GM23248 (cell line): ENCODE measurements at regions not wholly inside any gene's neighbourhood (a gene's known extent, or its start where the extent isn't known, plus 50 kb on each side); places are given as distances from the start of the nearest gene placed in this dataset.

Experiments
- DNase-seq: peaks from one replicate; pipeline ENCODE4 v3.0.0-alpha.2; 2015
- H2AFZ ChIP-seq: fragments of 200-600 bp; sonication (generic); 2 replicates; pipeline ENCODE4 v1.6.1; 2016; ENCODE audit warnings: antibody characterized with exemption
- H3F3A ChIP-seq: fragments of 200-600 bp; sonication (generic); 2 replicates; pipeline ENCODE4 v1.6.1; 2016; ENCODE audit warnings: mild to moderate bottlenecking, antibody characterized with exemption, mixed run types; ENCODE audit not compliant: insufficient read depth
- H3K27ac ChIP-seq: fragments of 200-600 bp; sonication (generic); 2 replicates; pipeline ENCODE4 v1.5.1; 2016; ENCODE audit warnings: mild to moderate bottlenecking
- H3K27me3 ChIP-seq: fragments of 200-600 bp; sonication (generic); replicated peaks from 2 replicates; pipeline ENCODE4 v1.6.1; 2016; ENCODE audit warnings: mild to moderate bottlenecking; ENCODE audit not compliant: insufficient read depth
- H3K36me3 ChIP-seq: fragments of 200-600 bp; sonication (generic); 2 replicates; pipeline ENCODE4 v1.6.1; 2016; ENCODE audit warnings: low read depth, mild to moderate bottlenecking
- H3K4me1 ChIP-seq: fragments of 200-600 bp; sonication (generic); 2 replicates; pipeline ENCODE4 v1.6.1; 2016; ENCODE audit warnings: mild to moderate bottlenecking; ENCODE audit not compliant: insufficient read depth
- H3K4me2 ChIP-seq: fragments of 200-600 bp; sonication (generic); one replicate; pipeline ENCODE4 v1.6.1; 2016; ENCODE audit warnings: mild to moderate bottlenecking; ENCODE audit not compliant: unreplicated experiment
- H3K4me3 ChIP-seq: fragments of 200-600 bp; sonication (generic); 2 replicates; pipeline ENCODE4 v1.5.1; 2016; ENCODE audit warnings: mild to moderate bottlenecking
- H3K79me2 ChIP-seq: fragments of 200-600 bp; sonication (generic); 2 replicates; pipeline ENCODE4 v1.6.1; 2016; ENCODE audit warnings: mild to moderate bottlenecking; ENCODE audit not compliant: insufficient read depth
- H3K9ac ChIP-seq: fragments of 200-600 bp; sonication (generic); 2 replicates; pipeline ENCODE4 v1.6.1; 2016; ENCODE audit warnings: mild to moderate bottlenecking
- H3K9me2 ChIP-seq: fragments of 200-600 bp; sonication (generic); 2 replicates; pipeline ENCODE4 v1.6.1; 2016; ENCODE audit warnings: mixed run types, mild to moderate bottlenecking, moderate library complexity; ENCODE audit not compliant: insufficient read depth
- H3K9me3 ChIP-seq: fragments of 200-600 bp; sonication (generic); one replicate; pipeline ENCODE4 v1.6.1; 2017; ENCODE audit warnings: low read depth
- H4K20me1 ChIP-seq: fragments of 200-600 bp; sonication (generic); 2 replicates; pipeline ENCODE4 v1.6.0; 2016; ENCODE audit not compliant: insufficient read depth
- EZH2 ChIP-seq: fragments of 200-600 bp; sonication (generic); IDR thresholded peaks from 2 replicates; pipeline ENCODE4 v1.6.1; 2018; ENCODE audit warnings: antibody characterized with exemption, mild to moderate bottlenecking; ENCODE audit not compliant: insufficient read depth, poor library complexity, severe bottlenecking
- EZH2phosphoT487 ChIP-seq: fragments of 200-600 bp; sonication (generic); IDR thresholded peaks from 2 replicates; pipeline ENCODE4 v1.6.1; 2018; ENCODE audit warnings: antibody characterized with exemption, moderate library complexity, mild to moderate bottlenecking, low read depth; ENCODE audit not compliant: insufficient read depth
- WGBS, 2 experiments: methylation state at CpG; one replicate each; pipeline ENCODE4 v1.1.6; 2015 to 2017; ENCODE audit warnings: low lambda C conversion rate in 2 of 2, low coverage in 1 of 2; ENCODE audit errors: missing lambda C conversion rate in 2 of 2; 5-methylcytosine and 5-hydroxymethylcytosine counted together
- in situ Hi-C: fragments of 300-500 bp; cut with MboI; formaldehyde crosslinking; loops from 2 replicates; pipeline ENCODE4 v1.15.0; 2020

DNA sequence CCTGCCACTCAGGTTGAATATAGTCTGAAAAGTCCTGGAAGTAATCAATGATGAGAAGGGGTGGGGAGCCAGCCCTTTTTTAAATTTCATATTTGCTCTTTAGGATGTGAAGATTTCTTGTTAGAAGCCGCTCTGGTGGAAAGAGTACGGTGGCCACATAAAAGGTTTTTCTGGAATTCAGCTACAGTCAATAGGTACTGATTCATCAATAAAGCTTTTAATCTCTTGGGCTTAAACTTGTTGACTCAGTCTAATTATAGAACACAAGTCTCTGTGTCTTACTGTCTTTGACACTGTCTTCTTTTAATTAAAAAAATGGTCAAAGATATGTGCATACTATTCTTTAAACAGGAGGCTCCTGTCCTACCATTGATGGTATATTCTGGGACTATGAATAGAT lies 99.9 kb upstream of the TP63 start:
- Histone ChIP-seq H3K27ac (no peak overlapping the region), H3K4me3 (no peak overlapping the region), H3K27me3 (no peaks in the 10 kb centered on the region; the same call in 1 of the 2 replicates), H3K79me2 (no peaks in the 10 kb centered on the region), H3K9me2 (no peaks in the 10 kb centered on the region), H3K4me1 (no peaks in the 10 kb centered on the region), H3K4me2 (no peak overlapping the region), H4K20me1 (no peaks in the 10 kb centered on the region), H3K9me3 (no peaks in the 10 kb centered on the region), H3K36me3 (no peaks in the 10 kb centered on the region), H2AFZ (no peak overlapping the region), H3K9ac (no peak overlapping the region), H3F3A (no peaks in the 10 kb centered on the region)
- DNase-seq: no peak
- WGBS, 2 experiments: 79 to 94% methylated on average over 2 of the region's 2 CpGs
- in situ Hi-C loops: no loop called here
- TF ChIP-seq EZH2 (no peak), EZH2phosphoT487 (no peak)

DNA sequence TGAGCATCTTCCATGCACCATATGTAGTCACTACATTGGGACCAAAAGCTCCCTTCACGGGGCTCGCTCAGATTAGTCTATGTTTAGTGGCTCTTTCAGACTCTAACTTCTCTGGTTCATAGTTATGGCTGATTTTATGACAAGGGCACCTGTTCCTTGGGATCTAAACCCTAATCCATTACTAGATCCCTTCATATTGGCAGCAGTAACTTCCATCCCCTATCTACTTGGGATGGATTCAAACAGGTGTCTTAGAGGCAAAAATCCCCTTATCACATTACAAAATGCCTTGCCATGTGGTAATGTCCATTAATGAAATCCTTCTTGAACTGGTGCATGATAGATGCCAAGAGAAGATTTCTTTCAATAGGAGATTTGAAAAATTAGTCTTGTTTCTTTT lies 96.7 kb upstream of the TP63 start:
- no peak overlapping the region for H3K4me3 ChIP-seq
- no peak overlapping the region for H2AFZ ChIP-seq
- H3K27ac ChIP-seq: no peak overlapping the region
- no peaks in the 10 kb centered on the region for H3K4me1 ChIP-seq
- in situ Hi-C loops: no loop called here
- no peaks in the 10 kb centered on the region for H3K9me3 ChIP-seq
- no peaks in the 10 kb centered on the region for H4K20me1 ChIP-seq
- TF ChIP-seq EZH2 (no peak), EZH2phosphoT487 (no peak)
- no peaks in the 10 kb centered on the region for H3K36me3 ChIP-seq
- H3K79me2 ChIP-seq: no peaks in the 10 kb centered on the region
- WGBS, 2 experiments: 76 to 83% methylated on average over 2 of the region's 2 CpGs
- no peaks in the 10 kb centered on the region; the same call in 1 of the 2 replicates for H3K27me3 ChIP-seq
- H3F3A ChIP-seq: no peaks in the 10 kb centered on the region
- H3K9me2 ChIP-seq: no peaks in the 10 kb centered on the region
- H3K4me2 ChIP-seq: no peak overlapping the region
- DNase-seq: no peak
- no peak overlapping the region for H3K9ac ChIP-seq

- TF ChIP-seq EZH2: no peak
- TF ChIP-seq EZH2phosphoT487: no peak
- Histone ChIP-seq H3K9me3 (no peaks in the 10 kb centered on the region), H3K4me1 (no peaks in the 10 kb centered on the region), H3K9me2 (no peaks in the 10 kb centered on the region), H4K20me1 (no peaks in the 10 kb centered on the region), H3K9ac (no peak overlapping the region), H3K4me3 (no peak overlapping the region), H2AFZ (no peak overlapping the region), H3F3A (no peaks in the 10 kb centered on the region), H3K27me3 (no peaks in the 10 kb centered on the region; the same call in 1 of the 2 replicates), H3K4me2 (no peak overlapping the region), H3K36me3 (no peaks in the 10 kb centered on the region), H3K79me2 (no peaks in the 10 kb centered on the region), H3K27ac (no peak overlapping the region)
- in situ Hi-C loops: no loop called here
- DNase-seq: no peak
- 25 to 61% methylated on average over 1 of the region's 1 CpG for WGBS, 2 experiments
Measured at GRCh38 chr3:189537135-189537534, 94.1 kb upstream of the TP63 start.

GRCh38 chr3:189547448-189547847 lies 83.7 kb upstream of the TP63 start:
- no peaks in the 10 kb centered on the region for H4K20me1 ChIP-seq
- H3K9ac ChIP-seq: no peak overlapping the region
- no peak overlapping the region for H3K27ac ChIP-seq
- H3K27me3 ChIP-seq: no peaks in the 10 kb centered on the region
- no peak overlapping the region for H2AFZ ChIP-seq
- no peaks in the 10 kb centered on the region for H3F3A ChIP-seq
- no peak for TF ChIP-seq EZH2
- no peak for TF ChIP-seq EZH2phosphoT487
- DNase-seq: no peak
- H3K4me2 ChIP-seq: no peak overlapping the region
- peaks cover 4% of the 10 kb centered on the region for H3K9me3 ChIP-seq
- no peak overlapping the region for H3K4me3 ChIP-seq
- H3K4me1 ChIP-seq: no peaks in the 10 kb centered on the region
- no peaks in the 10 kb centered on the region for H3K36me3 ChIP-seq
- H3K79me2 ChIP-seq: no peaks in the 10 kb centered on the region
- no peaks in the 10 kb centered on the region for H3K9me2 ChIP-seq
- in situ Hi-C loops: no loop called here

- Histone ChIP-seq H3K27ac (no peak overlapping the region), H4K20me1 (no peaks in the 10 kb centered on the region), H3K4me2 (no peak overlapping the region), H3K9me3 (peaks cover 4% of the 10 kb centered on the region), H3F3A (no peaks in the 10 kb centered on the region), H2AFZ (no peak overlapping the region), H3K4me1 (no peaks in the 10 kb centered on the region), H3K36me3 (no peaks in the 10 kb centered on the region), H3K4me3 (no peak overlapping the region), H3K9ac (no peak overlapping the region), H3K27me3 (no peaks in the 10 kb centered on the region), H3K79me2 (no peaks in the 10 kb centered on the region), H3K9me2 (no peaks in the 10 kb centered on the region)
- DNase-seq: no peak
- in situ Hi-C loops: no loop called here
- TF ChIP-seq EZH2phosphoT487 (no peak), EZH2 (no peak)
Measured at GRCh38 chr3:189548053-189548452, 83.1 kb upstream of the TP63 start.
